ENCODE measurements at regions not wholly inside any gene's neighbourhood (a gene's known extent, or its start where the extent isn't known, plus 50 kb on each side); places are given as distances from the start of the nearest gene placed in this dataset.
A peak's percentile ranks its signal among the peaks of the same experiment; 100 is the strongest.
"Not testable (repeated sequence)": the region's sequence is repeated elsewhere in the genome, so short reads cannot be mapped to it uniquely, and the experiment has no call there.

- no peak for DNase-seq
Observed at GRCh38 chr1:242723044-242723716, 198.7 kb upstream of the PLD5 start.

- DNase-seq = no peak
Observed at GRCh38 chr1:242718967-242719366, 194.5 kb upstream of the PLD5 start.

GRCh38 chr1:242712248-242712647 lies 187.8 kb upstream of the PLD5 start:
- no peak for DNase-seq

GRCh38 chr1:242710847-242711246 lies 186.3 kb upstream of the PLD5 start:
- DNase-seq = no peak

DNA sequence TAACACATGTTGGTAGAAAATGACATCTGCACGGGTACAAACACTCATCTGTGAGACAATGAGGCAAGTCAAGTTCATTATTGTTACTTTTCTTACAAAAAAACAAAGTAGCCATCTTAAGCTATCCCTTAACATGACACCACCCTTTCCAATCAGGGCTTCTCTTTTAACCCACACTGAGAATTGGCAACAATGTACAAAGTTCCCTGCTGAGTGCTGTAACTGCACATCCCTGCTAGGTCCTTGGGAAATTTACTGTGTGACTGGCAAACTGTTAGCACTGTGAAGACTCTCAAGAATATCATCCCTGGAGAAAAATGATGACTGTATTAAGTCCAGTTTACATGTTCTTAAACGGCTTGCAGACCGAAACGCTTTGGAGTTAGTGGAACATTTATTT lies 185.8 kb upstream of the PLD5 start:
- DNase-seq = no peak

GRCh38 chr1:242703467-242703866 lies 179.0 kb upstream of the PLD5 start:
- no peak for DNase-seq

GRCh38 chr1:242692988-242693387 lies 168.5 kb upstream of the PLD5 start:
- DNase-seq = no peak

DNA sequence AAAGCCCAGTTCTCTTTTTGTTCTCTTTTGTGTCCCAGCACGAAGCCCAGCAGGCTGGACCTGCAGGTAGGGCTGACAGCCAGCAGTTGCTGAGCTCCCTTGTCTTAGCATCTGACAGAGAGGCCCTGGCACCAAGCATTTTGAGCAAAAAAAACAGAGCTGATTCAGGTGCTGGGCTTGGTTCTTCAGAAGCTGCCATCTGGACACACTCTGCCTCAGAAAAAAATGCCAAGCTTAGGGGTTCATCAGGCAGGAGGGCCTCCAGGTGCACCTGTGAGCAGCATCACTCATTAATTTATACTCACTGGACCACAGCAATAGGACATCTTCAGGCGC lies 167.1 kb upstream of the PLD5 start:
- DNase-seq = no peak

DNA sequence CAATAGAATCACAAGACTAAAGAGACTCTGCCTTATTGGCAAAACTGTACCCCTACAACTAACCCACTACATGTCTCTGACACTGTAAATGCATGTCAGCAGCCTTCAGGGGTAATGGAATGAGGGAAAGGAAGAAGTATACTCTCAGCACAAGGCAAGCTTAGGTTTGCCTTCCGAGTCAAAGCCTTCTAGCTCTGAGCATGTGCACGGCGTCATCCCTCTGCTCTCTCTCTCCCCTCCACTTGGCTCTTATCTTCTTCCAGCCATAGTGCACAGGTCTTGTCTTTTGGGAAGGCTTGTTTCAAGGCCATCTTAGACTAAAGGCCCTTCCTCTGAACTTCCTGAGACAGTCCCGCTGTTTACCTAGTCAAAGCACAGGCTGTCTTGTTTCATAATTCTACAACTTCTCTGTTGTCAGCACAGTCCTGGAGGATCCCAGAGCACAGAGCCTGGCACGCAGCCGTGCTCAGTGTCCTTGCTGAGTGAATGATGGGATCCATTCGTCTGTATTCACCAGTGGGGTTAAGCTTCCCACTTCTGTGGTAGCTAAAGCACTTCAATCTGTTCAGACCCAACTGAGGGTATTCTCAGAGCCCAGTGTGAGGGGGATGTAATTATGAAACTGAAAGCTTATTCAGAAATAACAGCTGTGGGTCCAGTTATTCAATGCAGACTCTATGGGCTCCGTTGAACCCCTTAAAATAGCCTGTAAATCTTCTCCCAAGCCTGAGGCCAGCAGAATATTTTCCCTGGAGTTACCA lies 166.5 kb upstream of the PLD5 start:
- DNase-seq = no peak

DNA sequence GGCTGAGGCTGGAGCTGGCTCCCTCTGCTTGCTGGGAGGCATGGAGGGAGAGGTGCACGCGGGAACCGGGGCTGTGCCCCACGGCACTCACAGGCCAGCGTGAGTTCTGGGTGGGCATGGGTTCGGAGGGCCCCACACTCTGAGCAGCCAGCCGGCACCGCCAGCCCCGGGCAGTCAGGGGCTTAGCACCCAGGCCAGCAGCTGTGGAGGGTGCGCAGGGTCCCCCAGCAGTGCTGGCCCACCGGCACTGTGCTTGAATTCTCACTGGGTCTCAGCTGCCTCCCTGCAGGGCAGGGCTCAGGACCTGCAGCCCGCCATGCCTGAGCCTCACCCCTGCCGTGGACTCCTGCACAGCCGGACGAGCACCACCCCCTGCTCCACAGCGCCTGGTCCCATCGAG lies 164.9 kb upstream of the PLD5 start:
- no peak for DNase-seq

DNA sequence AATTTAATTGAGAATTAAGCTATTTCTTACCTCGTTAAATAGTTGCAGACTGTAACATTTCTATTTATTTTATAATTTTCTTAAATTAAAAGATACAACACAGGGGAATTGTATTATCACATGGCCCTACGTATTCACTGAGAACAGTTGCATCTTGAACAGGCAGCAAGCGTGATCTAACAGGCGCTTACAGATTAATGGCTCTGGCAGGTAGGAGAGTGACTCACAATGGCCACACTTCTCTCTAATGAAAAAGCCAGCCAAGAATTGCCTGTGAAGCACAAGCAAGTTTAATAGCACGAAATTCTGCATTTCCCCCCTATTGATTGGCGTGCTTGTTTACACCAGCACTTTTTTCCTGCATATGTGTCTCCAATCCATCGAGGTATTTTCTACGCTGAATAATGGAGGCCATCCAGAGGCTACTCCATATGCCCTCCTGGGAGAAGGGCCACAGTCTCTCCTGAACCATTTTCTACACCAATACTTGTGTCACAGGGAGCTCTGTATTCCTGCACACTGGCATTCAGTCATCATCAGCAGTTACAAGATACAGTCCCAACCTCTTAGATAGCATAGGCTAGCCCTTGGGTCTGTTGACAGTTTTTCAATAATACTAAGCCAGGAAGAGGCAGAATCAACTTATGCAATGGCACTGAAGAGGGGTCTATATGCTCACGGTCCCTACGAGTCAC lies 150.6 kb upstream of the PLD5 start:
- no peak for DNase-seq

DNA sequence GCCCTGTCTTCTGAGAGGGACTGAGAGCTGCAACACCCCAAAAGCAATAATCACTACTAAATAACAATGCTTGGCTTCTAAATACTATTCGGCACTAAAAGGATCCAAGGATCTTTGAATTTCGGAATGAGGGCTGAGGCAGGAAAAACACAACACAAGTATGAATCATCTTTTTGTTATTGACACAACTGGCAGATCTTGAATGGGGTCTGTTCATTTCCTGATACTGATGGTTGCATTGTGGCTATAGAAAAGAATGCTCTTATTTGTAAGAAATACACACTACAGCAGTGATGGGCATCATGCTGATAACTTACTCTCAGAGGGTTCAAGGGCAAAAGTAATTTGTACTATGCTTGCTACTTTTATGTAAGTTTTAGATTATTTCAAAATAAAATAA lies 149.2 kb upstream of the PLD5 start:
- DNase-seq = no peak

DNA sequence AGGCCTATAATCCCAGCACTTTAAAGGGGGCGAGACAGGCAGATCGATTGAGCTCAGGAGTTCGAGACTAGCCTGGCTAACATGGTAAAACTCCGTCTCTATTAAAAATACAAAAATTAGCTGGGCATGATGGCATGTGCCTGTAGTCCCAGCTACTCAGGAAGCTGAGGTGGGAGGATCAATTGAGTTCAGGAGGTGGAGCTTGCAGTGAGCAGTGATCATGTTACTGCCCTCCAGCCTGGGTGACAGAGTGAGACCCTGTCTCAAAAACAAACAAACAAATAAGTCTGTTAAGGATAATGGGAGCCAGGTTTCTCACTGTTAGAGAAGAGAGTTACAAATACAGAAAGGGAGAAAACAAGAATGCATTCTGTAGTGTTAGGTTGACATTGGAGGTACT lies 148.7 kb upstream of the PLD5 start:
- DNase-seq = not testable (repeated sequence)

DNA sequence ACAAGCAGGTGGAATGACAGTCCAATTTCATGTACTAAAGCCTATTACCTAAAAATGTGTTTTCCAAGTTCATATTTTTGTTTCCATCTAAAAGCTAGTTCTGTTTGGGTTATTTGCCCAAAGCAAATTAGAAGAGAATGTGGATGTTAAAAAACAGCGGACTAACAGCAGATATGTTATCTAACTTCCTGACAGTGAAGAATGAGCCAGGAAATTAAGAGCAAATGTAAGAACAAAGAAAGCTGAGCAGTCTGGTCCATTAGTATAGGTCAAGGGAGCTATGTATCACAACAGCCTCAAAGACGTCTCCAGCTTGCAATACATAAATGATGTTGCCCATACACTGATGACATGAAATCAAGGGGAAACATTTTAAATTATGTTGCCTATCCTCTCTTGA lies 145.5 kb upstream of the PLD5 start:
- no peak for DNase-seq

- DNase-seq = no peak
Observed at GRCh38 chr1:242662886-242663285, 138.4 kb upstream of the PLD5 start.

GRCh38 chr1:242653772-242654171 lies 129.3 kb upstream of the PLD5 start:
- DNase-seq = not testable (repeated sequence)

GRCh38 chr1:242651817-242652216 lies 127.3 kb upstream of the PLD5 start:
- DNase-seq = peak; percentile 8

DNA sequence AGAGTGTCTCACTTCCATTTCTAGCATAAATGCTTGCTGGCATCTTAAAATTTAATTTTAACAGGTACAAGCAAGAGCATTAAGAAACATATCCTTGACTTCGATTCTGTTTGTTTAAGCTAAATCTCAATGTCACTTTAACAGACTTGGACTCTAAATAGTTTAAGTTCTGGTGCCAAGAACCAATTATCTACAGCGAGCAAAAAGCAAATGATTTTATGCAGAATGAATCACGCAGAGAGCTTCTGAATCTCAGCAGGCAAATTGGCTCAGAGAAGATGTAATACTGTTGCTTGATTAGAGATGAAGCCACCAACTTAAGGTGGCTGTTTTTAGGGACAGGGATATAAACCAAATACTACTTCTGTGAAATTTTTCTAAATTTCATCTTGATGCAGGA lies 117.0 kb upstream of the PLD5 start:
- DNase-seq = no peak

GRCh38 chr1:242639104-242639503 lies 114.6 kb upstream of the PLD5 start:
- no peak for DNase-seq

DNA sequence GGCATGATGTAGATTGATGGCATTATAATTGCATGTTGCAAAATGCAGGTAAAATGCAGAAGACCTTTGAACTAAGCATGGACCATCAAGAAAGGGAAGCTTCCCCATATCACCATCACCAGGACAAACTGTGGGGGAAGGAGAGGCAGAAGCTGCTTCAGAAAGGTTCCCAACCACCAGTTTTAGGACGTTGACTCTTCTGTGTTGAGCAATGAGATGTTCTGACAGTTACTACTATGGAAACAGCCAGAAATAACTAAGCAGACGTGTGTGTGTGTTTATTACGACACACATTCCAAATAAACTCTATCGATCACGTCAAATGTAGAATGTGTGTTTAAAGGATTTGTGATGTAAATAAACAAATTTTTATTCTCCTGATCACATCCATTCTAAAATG lies 110.2 kb upstream of the PLD5 start:
- no peak for DNase-seq

DNA sequence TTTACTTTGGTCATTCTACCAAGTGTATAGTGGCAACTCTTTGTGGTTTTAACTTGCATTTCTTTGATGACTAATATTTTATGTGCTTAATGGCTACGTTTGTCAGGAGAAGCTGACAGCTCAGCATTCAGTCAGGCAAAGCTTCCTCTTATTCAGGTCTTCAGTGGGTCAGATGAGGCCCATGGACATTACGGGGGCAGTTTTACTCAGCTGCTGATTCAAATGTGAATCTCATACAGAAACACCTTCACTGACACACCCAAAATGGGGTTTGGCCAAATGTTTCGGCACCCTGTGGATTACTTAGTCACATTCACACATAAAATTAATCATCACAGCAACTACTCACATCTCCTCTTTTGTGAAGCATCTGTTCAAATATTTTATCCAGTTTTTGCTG lies 104.9 kb upstream of the PLD5 start:
- DNase-seq = no peak

- no peak for DNase-seq
Observed at GRCh38 chr1:242623756-242624155, 99.3 kb upstream of the PLD5 start.

GRCh38 chr1:242623119-242623518 lies 98.6 kb upstream of the PLD5 start:
- DNase-seq = no peak

DNA sequence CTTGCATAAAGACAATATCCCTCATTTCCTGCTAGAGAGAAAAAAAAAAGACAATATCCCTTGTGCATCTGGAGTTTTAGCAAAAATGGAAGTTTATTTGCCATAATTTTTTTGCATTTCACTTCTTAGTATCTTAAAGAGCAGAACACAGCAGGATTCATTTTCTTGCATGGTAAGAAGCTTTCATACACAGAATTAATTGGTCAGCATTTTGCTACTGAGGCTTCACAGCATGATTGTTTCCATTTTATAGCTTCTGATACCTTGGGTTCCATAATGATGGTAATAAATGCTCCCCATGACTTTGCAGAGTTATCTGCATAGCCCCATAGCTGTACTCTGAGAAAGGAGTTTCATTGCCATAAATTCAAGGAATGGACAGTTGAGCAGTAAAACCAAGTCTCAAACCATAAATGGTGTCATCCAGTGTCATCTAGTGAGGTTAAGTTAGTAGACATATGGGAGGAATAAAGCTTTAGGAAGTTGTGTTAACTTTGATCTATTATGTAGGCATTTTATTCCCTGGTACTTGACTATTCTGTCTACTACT lies 88.8 kb upstream of the PLD5 start:
- no peak for DNase-seq
